Colonic mucosa (tissue), 4 donors: ENCODE measurements at regions not wholly inside any gene's neighbourhood (a gene's known extent, or its start where the extent isn't known, plus 50 kb on each side); places are given as distances from the start of the nearest gene placed in this dataset.

Source experiments
- DNase-seq: peaks from one replicate; pipeline ENCODE4 v3.0.0-alpha.2; 2020
- H3K27ac ChIP-seq: fragments of 200-600 bp; one replicate; pipeline ENCODE4 v1.8.0; 2021
- H3K27me3 ChIP-seq: fragments of 200-600 bp; one replicate; pipeline ENCODE4 v1.8.0; 2021
- H3K36me3 ChIP-seq: fragments of 200-600 bp; one replicate; pipeline ENCODE4 v1.8.0; 2021
- H3K4me1 ChIP-seq: fragments of 200-600 bp; one replicate; pipeline ENCODE4 v1.8.0; 2021; ENCODE audit warnings: mild to moderate bottlenecking
- H3K4me3 ChIP-seq: fragments of 200-600 bp; one replicate; pipeline ENCODE4 v1.8.0; 2021
- H3K9ac ChIP-seq, 2 donors: one replicate each; pipeline ENCODE4 v1.7.0; 2013; ENCODE audit warnings: control low read depth in 2 of 2, low read depth in 2 of 2, low read length in 2 of 2
- H3K9me3 ChIP-seq: fragments of 200-600 bp; one replicate; pipeline ENCODE4 v1.8.0; 2021
- intact Hi-C: fragments of 100-400 bp; cut with DNase I; formaldehyde crosslinking; loops from one replicate; pipeline ENCODE4 v1.14.1; 2022
- TF ChIP-seq, protein P1 (sequence below): fragments of 200-600 bp; IDR thresholded peaks from one replicate; pipeline ENCODE4 v1.8.0; 2022; ENCODE audit warnings: antibody characterized with exemption, mild to moderate bottlenecking
- donor health status: healthy.
- donor health status: DM: no; HTN: no; CAD: no.
- donor health status: DM: no; HTN: no; CAD: no.

DNA sequence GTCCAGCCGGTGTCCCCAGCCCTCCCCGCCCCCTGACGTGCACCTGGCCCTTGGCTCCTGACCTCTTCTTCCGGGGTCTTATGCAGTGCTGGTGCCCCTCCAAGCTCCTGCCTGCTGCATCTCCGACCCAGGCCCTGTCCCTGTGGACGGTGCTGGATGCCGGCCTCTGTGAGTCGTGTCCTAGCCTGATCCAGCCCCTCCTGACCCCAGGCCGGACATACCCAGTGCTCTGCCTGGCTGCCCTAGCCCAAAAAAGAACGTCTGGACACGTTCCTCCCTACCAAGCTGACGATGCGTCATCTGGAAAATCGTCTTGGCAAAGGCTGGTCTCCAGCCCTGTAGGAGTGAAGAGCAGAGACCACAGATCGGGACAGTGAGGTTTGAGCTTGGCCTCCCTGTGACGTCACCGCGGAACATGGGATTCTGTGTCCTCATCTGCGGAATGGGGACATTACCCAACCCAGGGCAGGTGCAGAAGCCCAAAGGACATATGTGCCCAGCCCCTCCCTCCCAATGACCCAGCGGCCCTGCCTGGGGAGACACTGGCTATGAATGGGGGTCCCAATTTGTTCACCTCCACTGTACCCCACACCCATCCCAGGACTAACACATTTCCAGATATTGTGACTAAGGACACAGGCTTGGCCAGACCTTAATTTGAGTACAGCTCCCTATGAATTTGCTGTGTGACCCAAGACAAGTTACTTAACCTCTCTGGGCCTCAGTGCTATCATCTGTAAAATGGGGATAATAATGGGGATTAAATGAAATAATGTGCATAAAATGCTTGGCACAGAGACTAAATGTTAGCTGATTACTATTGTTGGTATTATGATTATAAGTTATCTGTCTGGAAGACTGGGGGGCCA, 51.0 kb upstream of the BCL11B start:
- DNase-seq = no peak
- Histone ChIP-seq H3K36me3 (no peaks in the 10 kb centered on the region), H3K9me3 (no peaks in the 10 kb centered on the region), H3K27ac (no peak overlapping the region), H3K4me3 (no peak overlapping the region), H3K27me3 (no peaks in the 10 kb centered on the region), H3K9ac (no peak overlapping the region), H3K4me1 (peaks cover 6% of the 10 kb centered on the region)
- intact Hi-C loops = no loop called here
- TF ChIP-seq, protein P1, sequence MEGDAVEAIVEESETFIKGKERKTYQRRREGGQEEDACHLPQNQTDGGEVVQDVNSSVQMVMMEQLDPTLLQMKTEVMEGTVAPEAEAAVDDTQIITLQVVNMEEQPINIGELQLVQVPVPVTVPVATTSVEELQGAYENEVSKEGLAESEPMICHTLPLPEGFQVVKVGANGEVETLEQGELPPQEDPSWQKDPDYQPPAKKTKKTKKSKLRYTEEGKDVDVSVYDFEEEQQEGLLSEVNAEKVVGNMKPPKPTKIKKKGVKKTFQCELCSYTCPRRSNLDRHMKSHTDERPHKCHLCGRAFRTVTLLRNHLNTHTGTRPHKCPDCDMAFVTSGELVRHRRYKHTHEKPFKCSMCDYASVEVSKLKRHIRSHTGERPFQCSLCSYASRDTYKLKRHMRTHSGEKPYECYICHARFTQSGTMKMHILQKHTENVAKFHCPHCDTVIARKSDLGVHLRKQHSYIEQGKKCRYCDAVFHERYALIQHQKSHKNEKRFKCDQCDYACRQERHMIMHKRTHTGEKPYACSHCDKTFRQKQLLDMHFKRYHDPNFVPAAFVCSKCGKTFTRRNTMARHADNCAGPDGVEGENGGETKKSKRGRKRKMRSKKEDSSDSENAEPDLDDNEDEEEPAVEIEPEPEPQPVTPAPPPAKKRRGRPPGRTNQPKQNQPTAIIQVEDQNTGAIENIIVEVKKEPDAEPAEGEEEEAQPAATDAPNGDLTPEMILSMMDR = no peak

DNA sequence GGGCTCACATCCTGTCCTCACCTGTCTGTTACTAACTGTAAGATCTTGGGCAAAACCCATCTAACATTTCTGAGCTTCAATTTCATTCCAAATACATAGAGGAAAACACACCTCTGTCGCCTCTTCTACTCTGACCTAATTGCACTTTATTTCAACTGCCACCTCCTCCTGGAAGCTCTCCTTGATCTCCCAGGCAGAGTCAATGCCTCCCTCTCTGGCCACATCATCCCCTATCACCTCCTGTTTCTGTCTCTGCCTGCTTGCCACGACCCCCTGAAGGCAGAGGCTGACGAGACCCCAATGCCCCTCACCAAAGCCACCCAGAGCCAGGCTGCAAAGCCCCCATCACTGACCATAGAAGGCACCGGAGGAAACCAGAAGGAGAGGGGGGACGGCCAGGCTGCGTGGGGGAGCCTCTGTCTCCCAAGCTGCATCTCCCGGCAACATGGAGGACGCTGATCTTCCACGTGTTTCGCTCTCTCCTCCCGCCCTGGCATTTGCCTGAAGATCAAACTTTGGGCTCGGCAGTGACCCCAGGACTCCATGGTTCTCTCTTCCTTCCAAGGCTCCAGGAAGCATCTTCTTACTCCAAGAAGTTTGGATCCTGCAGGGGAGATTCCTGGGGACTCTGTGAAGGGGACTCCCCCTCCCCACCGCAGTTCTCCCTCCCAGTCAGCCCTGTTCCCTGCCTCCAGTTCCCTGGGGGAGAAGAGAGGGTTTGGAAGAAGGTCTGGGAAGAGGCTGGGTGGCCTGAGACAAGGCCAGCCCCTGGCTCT, 50.1 kb upstream of the BCL11B start:
- peaks cover 7% of the 10 kb centered on the region for H3K4me1 ChIP-seq
- H3K9ac ChIP-seq = no peak overlapping the region
- no peaks in the 10 kb centered on the region for H3K27me3 ChIP-seq
- no peak for DNase-seq
- H3K4me3 ChIP-seq = no peak overlapping the region
- TF ChIP-seq, protein P1 = no peak
- no peaks in the 10 kb centered on the region for H3K36me3 ChIP-seq
- H3K9me3 ChIP-seq = no peaks in the 10 kb centered on the region
- no peak overlapping the region for H3K27ac ChIP-seq
- intact Hi-C loops = no loop called here
